ENCODE measurements at regions not wholly inside any gene's neighbourhood (a gene's known extent, or its start where the extent isn't known, plus 50 kb on each side); places are given as distances from the start of the nearest gene placed in this dataset.

- dilution Hi-C loops (cut with HindIII; ENCODE audit: low sequenced_read_pairs, unreplicated experiment) (no loop called here), intact Hi-C loops (cut with micrococcal nuclease) (no loop called here), in situ Hi-C loops (cut with MboI; ENCODE audit: low sequenced_read_pairs) (no loop called here)
- Histone ChIP-seq H3K4ac (ENCODE audit: low read depth, low read length) (no peak overlapping the region), H3K9me3 (ENCODE audit: control insufficient read depth, insufficient read depth, low read length) (peaks cover 3% of the 10 kb centered on the region; the same call in 1 of the 2 replicates), H3K9ac (ENCODE audit: low read depth, low read length) (no peak overlapping the region), H3K4me1 (ENCODE audit: control insufficient read depth, insufficient read depth, low read length) (no peaks in the 10 kb centered on the region), H3K27me3 (ENCODE audit: control insufficient read depth, insufficient read depth, low read length) (no peaks in the 10 kb centered on the region), H4K20me1 (ENCODE audit: insufficient read depth, low read length) (no peaks in the 10 kb centered on the region), H2BK20ac (ENCODE audit: low read depth, low read length) (no peak overlapping the region), H3K27ac (ENCODE audit: insufficient read depth, low read length) (no peak overlapping the region), H3K18ac (ENCODE audit: low read depth, low read length) (no peak overlapping the region), H2AFZ (replicated peaks; ENCODE audit: low read length, poor library complexity) (no peak overlapping the region), H2BK120ac (ENCODE audit: low read depth, low read length) (no peak overlapping the region), H4K91ac (ENCODE audit: insufficient read depth, low read depth, low read length) (no peak overlapping the region), H3K79me1 (ENCODE audit: low read depth in 1 of 2, low read length in 2 of 2) (no peaks in the 10 kb centered on the region), H4K8ac (ENCODE audit: low read depth in 2 of 2, low read length in 2 of 2) (no peak overlapping the region), H4K5ac (ENCODE audit: low read depth, low read length) (no peak overlapping the region), H3K56ac (ENCODE audit: extremely low read depth, insufficient read depth, low read length) (no peak overlapping the region), H3K9me1 (ENCODE audit: insufficient read depth, low read length) (no peaks in the 10 kb centered on the region), H2BK15ac (ENCODE audit: low read depth, low read length) (no peak overlapping the region), H2AK5ac (ENCODE audit: low read depth, low read length) (no peak overlapping the region), H3K14ac (replicated peaks; ENCODE audit: low read depth, low read length) (no peak overlapping the region), H3K4me2 (ENCODE audit: low read depth, low read length) (no peak overlapping the region), H3K23ac (ENCODE audit: low read depth, low read length) (no peak overlapping the region), H3K4me3 (ENCODE audit: insufficient read depth, low read depth, low read length) (no peak overlapping the region), H3K36me3 (ENCODE audit: control insufficient read depth, insufficient read depth, low read length) (no peaks in the 10 kb centered on the region), H2AK9ac (replicated peaks; ENCODE audit: low read depth, low read length, poor library complexity) (no peak overlapping the region), H2BK5ac (ENCODE audit: low read depth, low read length, poor library complexity, severe bottlenecking) (no peak overlapping the region)
- no TSS peak for BruUV-seq (replicated peaks)
- WGBS, 2 experiments (ENCODE audit: extremely low coverage in 2 of 2, insufficient read length in 1 of 2): no CpG with 5 or more reads among the region's 1 CpG
- POLR2A ChIA-PET (ENCODE audit: unreplicated experiment): no interaction called here
- DNase-seq: no peak
- CTCF ChIA-PET: interaction anchor here (0.6 kb wide), 1 partner anchor 209 kb away, joined by 3 read pairs; no protein-coding TSS in a partner anchor
- ATAC-seq (ENCODE audit: low read depth): no peak
- TF ChIP-seq BHLHE40 (IDR thresholded peaks at IDR 0.05; ENCODE audit: low read depth, low read length) (no peak), POLR2A (IDR thresholded peaks at IDR 0.05; ENCODE audit: low read depth, low read length) (no peak), CHD1 (IDR thresholded peaks at IDR 0.05; ENCODE audit: low read depth, low read length) (no peak), ELK1 (IDR thresholded peaks at IDR 0.05; ENCODE audit: borderline replicate concordance, low read depth, low read length) (no peak), FOS (IDR thresholded peaks at IDR 0.05; ENCODE audit: low read depth, low read length) (no peak), NFE2L2 (IDR thresholded peaks at IDR 0.05; ENCODE audit: low read depth, low read length) (no peak), RFX5 (IDR thresholded peaks at IDR 0.05; ENCODE audit: low read depth, low read length) (no peak), MXI1 (IDR thresholded peaks at IDR 0.05; ENCODE audit: borderline replicate concordance, low read depth, low read length) (no peak), SMC3 (IDR thresholded peaks at IDR 0.05; ENCODE audit: low read depth, low read length) (no peak), CTCF (conservative IDR thresholded peaks at IDR 0.05; ENCODE audit: low read depth, low read length) (no peak), MAFK (IDR thresholded peaks at IDR 0.05; ENCODE audit: low read depth, low read length) (no peak), RAD21 (IDR thresholded peaks at IDR 0.05; ENCODE audit: low read length) (no peak), CEBPB (IDR thresholded peaks at IDR 0.05; ENCODE audit: low read depth, low read length) (no peak), MAZ (IDR thresholded peaks at IDR 0.05; ENCODE audit: borderline replicate concordance, low read depth, low read length) (no peak), USF2 (IDR thresholded peaks at IDR 0.05; ENCODE audit: low read depth, low read length) (no peak), RCOR1 (IDR thresholded peaks at IDR 0.05; ENCODE audit: insufficient replicate concordance, low read length) (no peak)
These were observed 434.9 kb upstream of the THRB start for GRCh38 chr3:24929521-24929920.
